GM18505 (cell line): ENCODE measurements at regions not wholly inside any gene's neighbourhood (a gene's known extent, or its start where the extent isn't known, plus 50 kb on each side); places are given as distances from the start of the nearest gene placed in this dataset.

Experiments used
- ATAC-seq: cut with Tn5 transposase; IDR thresholded peaks from one replicate; pipeline ENCODE4 v1.9.1; 2021; ENCODE audit not compliant: unreplicated experiment
- POLR2A ChIP-seq: IDR thresholded peaks from 4 replicates; pipeline ENCODE4 v1.6.1; 2011; ENCODE audit warnings: borderline replicate concordance; ENCODE audit not compliant: insufficient read depth, insufficient read length; ENCODE audit errors: extremely low read depth

DNA sequence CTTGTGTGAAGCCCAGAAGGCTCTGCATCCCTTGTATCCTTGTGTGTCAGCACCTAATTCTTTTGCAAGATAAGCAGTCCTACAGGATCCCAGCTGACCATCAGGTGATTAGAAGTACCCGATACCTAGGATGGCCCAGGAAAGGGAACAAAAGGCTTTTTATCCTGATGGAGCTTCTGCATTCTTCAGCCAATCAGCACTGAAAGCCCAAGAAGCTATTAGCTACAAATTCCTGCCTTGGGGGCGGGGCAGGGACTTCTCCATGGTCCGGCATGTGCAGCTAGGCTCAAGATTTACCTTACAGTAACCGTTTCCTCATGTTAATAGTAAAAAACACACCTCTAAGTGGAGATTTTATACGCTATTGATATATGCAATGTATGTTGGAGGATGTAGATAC, 264.6 kb upstream of the THUMPD2 start:
- no peak for ATAC-seq
- TF ChIP-seq POLR2A, result no peak

DNA sequence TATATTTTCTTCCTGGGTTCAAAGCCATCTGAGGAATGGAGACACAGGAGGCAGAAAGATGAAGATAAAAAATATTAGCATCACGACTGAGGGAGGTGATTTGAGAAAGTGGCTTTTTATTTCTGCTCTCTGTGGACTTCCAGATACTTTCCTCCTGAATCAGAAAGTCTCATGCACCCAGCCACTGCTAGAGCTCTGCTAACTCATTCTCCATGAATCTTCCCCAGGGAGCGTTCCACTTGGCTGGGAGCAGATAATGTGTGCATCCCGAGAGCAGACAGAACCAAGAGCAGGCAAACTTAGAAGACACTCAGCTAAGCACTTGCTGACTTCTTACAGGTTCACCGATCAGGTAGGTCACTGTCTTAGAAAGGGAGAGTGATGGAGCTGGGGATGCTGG, 264.1 kb upstream of the THUMPD2 start:
- no peak for TF ChIP-seq POLR2A

GRCh38 chr2:40041422-40042382, 262.6 kb upstream of the THUMPD2 start:
- no peak for TF ChIP-seq POLR2A
- ATAC-seq, result no peak

More for the DNA sequence above, 264.1 kb upstream of the THUMPD2 start:
- ATAC-seq, result no peak

DNA sequence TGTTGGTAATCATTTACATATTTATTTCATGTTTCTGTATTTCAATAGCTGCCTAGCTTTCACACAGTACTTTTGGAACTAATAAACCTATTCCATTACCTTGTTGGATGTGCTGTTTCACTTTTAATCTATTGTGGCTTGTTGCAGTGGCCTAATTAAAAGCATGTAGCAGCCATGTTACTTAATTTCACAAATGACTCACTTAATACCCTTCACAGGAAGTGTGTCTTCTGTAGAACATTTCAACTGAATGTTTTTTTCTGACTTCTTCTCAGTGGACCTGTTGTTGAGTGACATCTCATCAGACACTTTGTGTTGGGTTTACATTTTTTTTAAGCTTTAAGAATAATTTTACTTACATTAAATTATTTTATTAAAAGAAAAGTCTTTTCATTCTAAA, 260.5 kb upstream of the THUMPD2 start:
- TF ChIP-seq POLR2A, result no peak
- no peak for ATAC-seq

GRCh38 chr2:40038646-40039045, 259.6 kb upstream of the THUMPD2 start:
- no peak for TF ChIP-seq POLR2A
- ATAC-seq, result no peak

DNA sequence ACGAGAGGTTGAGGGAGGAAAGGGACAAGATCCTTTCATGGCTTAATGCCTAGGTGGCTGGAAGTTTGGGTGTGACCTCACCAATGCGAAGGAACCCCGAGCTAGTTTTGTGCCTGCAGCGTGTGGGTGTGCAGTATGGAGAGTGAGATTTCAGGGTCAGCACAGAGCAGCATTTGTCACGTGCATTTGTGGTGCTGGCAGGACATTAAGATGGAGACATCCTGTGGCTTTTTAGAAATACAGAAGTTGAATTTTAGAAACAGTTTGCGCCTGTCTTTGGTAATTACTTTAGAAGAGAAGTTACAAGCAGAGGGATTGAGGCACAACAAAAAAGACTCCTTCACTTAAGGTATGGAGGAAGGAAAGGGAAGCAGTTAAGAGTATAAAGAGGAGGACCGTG, 258.2 kb upstream of the THUMPD2 start:
- no peak for ATAC-seq
- TF ChIP-seq POLR2A, result no peak

GRCh38 chr2:40036241-40036640, 257.2 kb upstream of the THUMPD2 start:
- TF ChIP-seq POLR2A, result no peak
- ATAC-seq, result no peak

- TF ChIP-seq POLR2A, result no peak
- no peak for ATAC-seq
These were observed 255.7 kb upstream of the THUMPD2 start for GRCh38 chr2:40034801-40035200.

- ATAC-seq, result no peak
These were observed 255.1 kb upstream of the THUMPD2 start for GRCh38 chr2:40034198-40034597.

DNA sequence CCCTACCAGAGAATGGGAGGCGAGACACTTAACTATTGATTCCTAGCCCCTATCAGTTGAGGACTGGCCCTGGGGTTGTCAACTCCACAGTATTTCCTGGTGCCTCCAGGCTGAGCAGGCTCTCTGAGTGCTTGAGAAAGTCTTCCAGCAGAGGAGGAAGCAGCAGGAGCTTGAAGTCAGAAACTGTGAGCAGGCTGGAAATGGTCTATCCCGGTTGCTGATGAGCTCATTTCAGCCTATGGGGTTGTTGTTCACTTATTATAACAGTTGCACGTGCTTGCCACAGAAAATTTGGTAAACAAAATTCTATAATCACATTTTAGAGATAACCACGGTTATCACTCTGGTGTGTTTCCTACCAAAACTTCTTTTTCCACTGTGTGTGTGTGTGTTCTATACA, 254.7 kb upstream of the THUMPD2 start:
- no peak for ATAC-seq
- TF ChIP-seq POLR2A, result no peak

More at GRCh38 chr2:40034198-40034597, 255.1 kb upstream of the THUMPD2 start:
- no peak for TF ChIP-seq POLR2A

DNA sequence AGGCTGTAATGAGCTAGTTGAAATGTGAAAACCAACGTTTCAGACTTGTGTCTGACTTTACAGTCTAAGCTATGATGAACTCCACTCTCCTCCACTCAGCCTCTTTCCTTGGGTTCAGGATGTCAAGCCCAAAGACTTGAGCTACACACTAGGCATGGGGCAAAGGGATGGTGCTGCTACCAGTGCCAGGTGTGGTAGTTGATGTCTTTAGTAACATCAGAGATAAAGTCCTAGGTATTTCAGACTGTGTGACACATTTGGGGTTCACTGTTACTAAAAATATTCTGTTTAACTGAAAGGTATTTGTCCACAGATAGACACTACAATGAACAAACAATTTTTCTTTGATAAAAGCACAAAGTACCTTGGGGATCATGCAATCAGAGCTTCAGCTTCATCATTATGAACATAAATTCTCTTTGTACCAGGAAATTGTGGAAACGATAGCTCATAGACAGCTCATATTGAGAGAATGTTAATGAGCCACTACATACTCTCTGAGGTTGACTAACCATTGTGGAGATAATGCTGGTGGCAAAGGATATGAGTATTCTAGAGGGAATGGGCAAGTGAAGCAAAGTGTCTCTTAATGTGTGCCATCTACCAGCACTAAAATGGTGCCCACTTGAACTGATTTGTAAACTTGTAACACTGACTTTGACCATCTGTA, 253.7 kb upstream of the THUMPD2 start:
- TF ChIP-seq POLR2A, result no peak
- ATAC-seq, result no peak

GRCh38 chr2:40030456-40030975, 251.5 kb upstream of the THUMPD2 start:
- TF ChIP-seq POLR2A, result no peak
- ATAC-seq, result no peak

DNA sequence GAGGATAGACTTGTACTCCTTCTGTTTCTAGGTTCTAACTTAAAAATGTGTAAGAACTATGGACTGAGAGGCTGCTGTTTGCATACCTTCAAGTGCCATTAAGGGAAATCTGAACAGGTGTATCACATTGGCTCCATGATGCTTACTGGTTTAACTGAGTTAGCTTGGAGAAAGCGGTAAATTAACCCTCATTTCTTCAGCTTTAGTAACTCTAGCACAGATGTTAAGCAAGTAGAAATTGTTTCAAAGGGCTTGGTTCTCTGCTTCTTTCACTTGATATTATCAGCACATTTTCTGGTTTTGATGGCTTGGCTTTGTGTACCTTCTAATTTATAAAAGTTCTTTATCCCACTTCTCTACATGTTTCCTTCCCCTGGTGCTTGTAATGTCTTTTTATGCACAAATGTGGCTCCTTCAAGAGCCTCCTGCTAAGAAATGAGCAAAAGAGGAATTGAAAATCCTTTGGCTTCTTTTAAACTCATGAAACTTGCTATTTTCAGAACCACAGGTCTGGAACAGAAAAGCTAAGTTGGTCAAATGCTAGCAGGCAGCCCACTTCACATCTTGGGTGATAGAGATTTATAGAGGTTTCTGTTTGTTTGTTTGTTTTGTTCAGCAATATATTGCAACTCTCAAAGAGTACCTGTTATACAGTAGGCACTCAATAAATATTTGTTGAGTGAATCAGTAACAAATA, 249.9 kb upstream of the THUMPD2 start:
- TF ChIP-seq POLR2A, result no peak
- peak; percentile 95 for ATAC-seq
